ENCODE measurements at regions not wholly inside any gene's neighbourhood (a gene's known extent, or its start where the extent isn't known, plus 50 kb on each side); places are given as distances from the start of the nearest gene placed in this dataset.

GRCh38 chr14:106026026-106026425, 499.6 kb downstream of the TMEM121 start:
- no peak for TF ChIP-seq CHD1 (IDR thresholded peaks at IDR 0.05; ENCODE audit: low read depth, low read length)
- no peak for TF ChIP-seq SIN3A (conservative IDR thresholded peaks at IDR 0.05 in 1 of 2, IDR thresholded peaks at IDR 0.05 in 1 of 2; ENCODE audit: low read depth in 1 of 2, low read length in 2 of 2)
- TF ChIP-seq JUN (IDR thresholded peaks at IDR 0.05; ENCODE audit: low read depth, low read length): no peak

Measured in H1 (cell line).